ENCODE measurements at regions not wholly inside any gene's neighbourhood (a gene's known extent, or its start where the extent isn't known, plus 50 kb on each side); places are given as distances from the start of the nearest gene placed in this dataset.

DNA sequence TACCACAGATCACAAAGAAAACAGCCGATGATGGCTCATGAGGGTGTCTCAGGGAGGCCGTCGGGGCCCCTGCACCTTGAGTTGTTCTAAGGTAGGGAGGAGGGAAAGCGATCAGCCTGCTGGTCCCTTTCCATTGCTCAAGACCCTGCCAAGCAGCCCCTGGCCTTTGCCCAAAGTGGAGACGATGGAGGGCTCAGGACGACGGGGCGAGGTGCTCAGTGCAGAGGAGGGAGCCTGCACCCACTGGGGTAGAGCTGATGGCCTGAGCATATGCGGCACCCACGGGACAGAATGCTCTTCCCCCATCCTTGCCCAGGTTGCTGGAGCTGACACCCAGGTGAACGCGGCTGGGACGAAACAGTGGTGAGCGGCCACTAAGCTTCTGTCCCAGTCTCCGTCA is 58.3 kb upstream of the FAM20C start:
- no peak for TF ChIP-seq POLR2A (IDR thresholded peaks at IDR 0.05)
- TF ChIP-seq, protein P1, sequence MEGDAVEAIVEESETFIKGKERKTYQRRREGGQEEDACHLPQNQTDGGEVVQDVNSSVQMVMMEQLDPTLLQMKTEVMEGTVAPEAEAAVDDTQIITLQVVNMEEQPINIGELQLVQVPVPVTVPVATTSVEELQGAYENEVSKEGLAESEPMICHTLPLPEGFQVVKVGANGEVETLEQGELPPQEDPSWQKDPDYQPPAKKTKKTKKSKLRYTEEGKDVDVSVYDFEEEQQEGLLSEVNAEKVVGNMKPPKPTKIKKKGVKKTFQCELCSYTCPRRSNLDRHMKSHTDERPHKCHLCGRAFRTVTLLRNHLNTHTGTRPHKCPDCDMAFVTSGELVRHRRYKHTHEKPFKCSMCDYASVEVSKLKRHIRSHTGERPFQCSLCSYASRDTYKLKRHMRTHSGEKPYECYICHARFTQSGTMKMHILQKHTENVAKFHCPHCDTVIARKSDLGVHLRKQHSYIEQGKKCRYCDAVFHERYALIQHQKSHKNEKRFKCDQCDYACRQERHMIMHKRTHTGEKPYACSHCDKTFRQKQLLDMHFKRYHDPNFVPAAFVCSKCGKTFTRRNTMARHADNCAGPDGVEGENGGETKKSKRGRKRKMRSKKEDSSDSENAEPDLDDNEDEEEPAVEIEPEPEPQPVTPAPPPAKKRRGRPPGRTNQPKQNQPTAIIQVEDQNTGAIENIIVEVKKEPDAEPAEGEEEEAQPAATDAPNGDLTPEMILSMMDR (IDR thresholded peaks at IDR 0.05), result no peak

All from thyroid gland (tissue), 4 donors.